SJSA1 (cell line): ENCODE measurements at regions not wholly inside any gene's neighbourhood (a gene's known extent, or its start where the extent isn't known, plus 50 kb on each side); places are given as distances from the start of the nearest gene placed in this dataset.
"Not testable (repeated sequence)": the region's sequence is repeated elsewhere in the genome, so short reads cannot be mapped to it uniquely, and the experiment has no call there.

ENCODE experiments used
- DNase-seq, 2 experiments: peaks; one replicate each; pipeline ENCODE4 v3.0.0-alpha.2; 2015 to 2020; ENCODE audit warnings: low spot score in 2 of 2, low read depth in 1 of 2
- H3K27ac ChIP-seq: fragments of 250-450 bp; sonication (Bioruptor Pico); 2 replicates; pipeline ENCODE4 v1.5.1; 2020; ENCODE audit warnings: mild to moderate bottlenecking, moderate library complexity
- H3K27me3 ChIP-seq: fragments of 250-450 bp; sonication (Bioruptor Pico); replicated peaks from 2 replicates; pipeline ENCODE4 v1.5.1; 2020; ENCODE audit warnings: mild to moderate bottlenecking, moderate library complexity
- H3K36me3 ChIP-seq: fragments of 250-450 bp; sonication (Bioruptor Pico); 2 replicates; pipeline ENCODE4 v1.5.1; 2020; ENCODE audit warnings: mild to moderate bottlenecking
- H3K4me1 ChIP-seq: fragments of 250-450 bp; sonication (Bioruptor Pico); replicated peaks from 2 replicates; pipeline ENCODE4 v1.6.1; 2021; ENCODE audit warnings: mild to moderate bottlenecking
- H3K4me3 ChIP-seq: fragments of 250-450 bp; sonication (Bioruptor Pico); 2 replicates; pipeline ENCODE4 v1.5.1; 2020; ENCODE audit warnings: mild to moderate bottlenecking
- H3K9me3 ChIP-seq: fragments of 250-450 bp; sonication (Bioruptor Pico); replicated peaks from 2 replicates; pipeline ENCODE4 v1.5.1; 2020; ENCODE audit warnings: mild to moderate bottlenecking

GRCh38 chr2:142721015-142721414 lies 156.4 kb upstream of the KYNU start:
- no peak for DNase-seq
- no peaks in the 10 kb centered on the region for H3K27me3 ChIP-seq
- H3K36me3 ChIP-seq, result no peaks in the 10 kb centered on the region
- H3K4me1 ChIP-seq, result no peaks in the 10 kb centered on the region
- H3K9me3 ChIP-seq, result no peaks in the 10 kb centered on the region
- H3K4me3 ChIP-seq, result no peak overlapping the region
- no peak overlapping the region for H3K27ac ChIP-seq

- Histone ChIP-seq H3K27me3 (no peaks in the 10 kb centered on the region), H3K4me3 (no peak overlapping the region), H3K9me3 (no peaks in the 10 kb centered on the region), H3K36me3 (no peaks in the 10 kb centered on the region), H3K27ac (no peak overlapping the region), H3K4me1 (no peaks in the 10 kb centered on the region)
- no peak for DNase-seq
These were observed 158.8 kb upstream of the KYNU start for GRCh38 chr2:142718576-142719155.

GRCh38 chr2:142716463-142717242 lies 160.8 kb upstream of the KYNU start:
- Histone ChIP-seq H3K36me3 (no peaks in the 10 kb centered on the region), H3K9me3 (no peaks in the 10 kb centered on the region), H3K27me3 (no peaks in the 10 kb centered on the region), H3K4me1 (no peaks in the 10 kb centered on the region), H3K27ac (no peak overlapping the region), H3K4me3 (no peak overlapping the region)
- DNase-seq, result no peak

- no peak for DNase-seq
- Histone ChIP-seq H3K27ac (no peak overlapping the region), H3K9me3 (no peaks in the 10 kb centered on the region), H3K36me3 (no peaks in the 10 kb centered on the region), H3K27me3 (no peaks in the 10 kb centered on the region), H3K4me1 (no peaks in the 10 kb centered on the region), H3K4me3 (no peak overlapping the region)
These were observed 162.9 kb upstream of the KYNU start for GRCh38 chr2:142714600-142714999.

GRCh38 chr2:142710336-142710735 lies 167.1 kb upstream of the KYNU start:
- Histone ChIP-seq H3K27me3 (no peaks in the 10 kb centered on the region), H3K9me3 (no peaks in the 10 kb centered on the region), H3K4me1 (no peaks in the 10 kb centered on the region), H3K4me3 (no peak overlapping the region), H3K36me3 (no peaks in the 10 kb centered on the region), H3K27ac (no peak overlapping the region)
- no peak for DNase-seq

DNA sequence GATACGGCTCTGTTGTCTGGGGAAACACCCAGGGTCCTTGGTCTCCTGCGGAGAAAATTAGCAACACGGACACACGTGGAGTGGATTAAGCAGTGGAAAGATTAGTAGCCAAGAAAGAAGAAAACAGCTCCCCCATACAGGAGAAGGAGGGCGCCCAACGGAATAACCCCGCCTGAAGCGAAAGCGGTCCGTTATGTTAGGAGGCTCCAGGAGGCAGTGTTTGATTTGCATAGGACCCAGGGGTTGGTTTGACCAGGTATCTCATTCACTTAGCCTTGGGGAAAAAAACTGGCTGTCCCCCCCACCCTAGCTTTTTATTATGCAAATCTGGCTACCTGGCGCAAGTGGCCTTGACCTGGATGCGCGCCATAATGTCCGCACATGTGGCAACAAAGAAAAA lies 170.1 kb upstream of the KYNU start:
- no peaks in the 10 kb centered on the region for H3K9me3 ChIP-seq
- H3K36me3 ChIP-seq, result no peaks in the 10 kb centered on the region
- no peak for DNase-seq
- no peak overlapping the region for H3K4me3 ChIP-seq
- no peaks in the 10 kb centered on the region for H3K4me1 ChIP-seq
- no peaks in the 10 kb centered on the region for H3K27me3 ChIP-seq
- no peak overlapping the region for H3K27ac ChIP-seq

DNA sequence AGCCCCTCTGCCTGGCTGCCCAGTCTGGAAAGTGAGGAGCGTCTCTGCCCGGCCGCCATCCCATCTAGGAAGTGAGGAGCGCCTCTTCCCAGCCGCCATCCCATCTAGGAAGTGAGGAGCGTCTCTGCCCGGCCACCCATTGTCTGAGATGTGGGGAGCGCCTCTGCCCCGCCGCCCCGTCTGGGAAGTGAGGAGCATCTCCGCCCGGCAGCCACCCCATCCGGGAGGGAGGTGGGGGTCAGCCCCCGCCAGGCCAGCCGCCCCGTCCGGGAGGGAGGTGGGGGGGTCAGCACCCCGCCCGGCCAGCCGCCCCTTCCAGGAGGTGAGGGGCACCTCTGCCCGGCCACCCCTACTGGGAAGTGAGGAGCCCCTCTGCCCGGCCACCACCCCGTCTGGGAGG lies 175.1 kb upstream of the KYNU start:
- H3K4me3 ChIP-seq, result not testable (repeated sequence)

GRCh38 chr2:142695350-142696257 lies 181.9 kb upstream of the KYNU start:
- not testable (repeated sequence) for DNase-seq

More for the DNA sequence above, 175.1 kb upstream of the KYNU start:
- not testable (repeated sequence) for H3K27me3 ChIP-seq, H3K4me1 ChIP-seq, H3K36me3 ChIP-seq, H3K9me3 ChIP-seq, DNase-seq, H3K27ac ChIP-seq

DNA sequence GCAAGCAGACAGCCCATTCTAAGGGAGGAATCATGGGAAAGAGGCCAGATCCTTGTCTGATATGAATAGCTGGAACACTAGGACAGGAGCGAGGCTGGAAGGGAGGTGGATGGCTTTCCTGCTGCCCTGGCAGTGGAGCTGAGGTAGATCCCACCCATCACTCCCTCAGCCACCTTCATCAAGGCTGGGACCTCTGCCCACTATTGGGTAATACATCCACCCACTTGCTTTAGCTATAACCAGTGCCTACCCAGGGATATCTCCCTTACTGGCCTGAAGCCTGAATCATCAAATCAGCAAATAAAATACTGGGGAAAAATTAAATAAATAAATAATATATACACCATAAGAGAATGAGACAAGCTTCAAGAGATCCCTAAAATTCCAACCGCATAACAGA lies 183.2 kb upstream of the KYNU start:
- no peak for DNase-seq
- Histone ChIP-seq H3K27ac (no peak overlapping the region), H3K9me3 (no peaks in the 10 kb centered on the region), H3K36me3 (no peaks in the 10 kb centered on the region), H3K4me3 (no peak overlapping the region), H3K4me1 (no peaks in the 10 kb centered on the region), H3K27me3 (no peaks in the 10 kb centered on the region)

More at GRCh38 chr2:142695350-142696257, 181.9 kb upstream of the KYNU start:
- not testable (repeated sequence) for H3K27ac ChIP-seq, H3K36me3 ChIP-seq, H3K4me1 ChIP-seq, H3K9me3 ChIP-seq, H3K4me3 ChIP-seq, H3K27me3 ChIP-seq

DNA sequence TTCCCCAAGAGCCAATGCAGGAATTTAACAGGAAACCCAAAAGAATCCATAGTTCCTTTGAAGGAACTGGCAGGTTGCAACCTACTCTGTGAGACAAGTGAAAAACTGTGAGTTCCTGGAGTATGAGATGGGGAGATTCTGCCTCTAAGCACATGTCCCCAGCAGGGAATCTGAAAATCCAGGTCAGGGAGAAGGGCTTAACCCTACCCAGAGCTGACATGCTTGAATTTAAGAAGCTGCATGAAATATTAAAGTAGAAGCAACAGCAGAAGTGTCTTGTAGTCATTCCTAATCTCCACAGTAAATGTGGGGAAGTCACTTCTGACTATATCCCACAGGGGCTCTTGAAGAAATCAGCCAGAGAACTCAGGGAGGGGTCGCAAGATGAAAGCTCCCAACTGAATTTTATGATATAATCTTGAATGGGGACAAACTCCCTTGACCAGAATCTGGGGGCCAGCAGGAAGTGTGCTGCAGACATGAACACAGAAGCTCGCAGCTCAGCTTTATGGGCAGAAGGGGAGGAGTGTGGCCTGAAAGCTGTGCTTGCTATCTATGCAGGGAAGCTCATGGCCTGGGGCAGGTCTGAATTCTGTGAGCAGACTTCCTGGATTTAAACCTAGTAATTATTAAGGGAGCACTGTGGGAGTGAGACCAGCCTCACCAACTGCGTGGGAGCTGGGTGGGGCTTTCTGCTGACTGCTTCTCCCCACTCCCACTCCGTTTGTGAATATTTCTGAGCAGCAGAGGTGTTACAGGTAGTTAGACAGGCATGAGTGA lies 184.1 kb upstream of the KYNU start:
- no peaks in the 10 kb centered on the region for H3K4me1 ChIP-seq
- H3K27ac ChIP-seq, result no peak overlapping the region
- no peaks in the 10 kb centered on the region for H3K27me3 ChIP-seq
- no peak for DNase-seq
- H3K4me3 ChIP-seq, result no peak overlapping the region
- no peaks in the 10 kb centered on the region for H3K9me3 ChIP-seq
- no peaks in the 10 kb centered on the region for H3K36me3 ChIP-seq

DNA sequence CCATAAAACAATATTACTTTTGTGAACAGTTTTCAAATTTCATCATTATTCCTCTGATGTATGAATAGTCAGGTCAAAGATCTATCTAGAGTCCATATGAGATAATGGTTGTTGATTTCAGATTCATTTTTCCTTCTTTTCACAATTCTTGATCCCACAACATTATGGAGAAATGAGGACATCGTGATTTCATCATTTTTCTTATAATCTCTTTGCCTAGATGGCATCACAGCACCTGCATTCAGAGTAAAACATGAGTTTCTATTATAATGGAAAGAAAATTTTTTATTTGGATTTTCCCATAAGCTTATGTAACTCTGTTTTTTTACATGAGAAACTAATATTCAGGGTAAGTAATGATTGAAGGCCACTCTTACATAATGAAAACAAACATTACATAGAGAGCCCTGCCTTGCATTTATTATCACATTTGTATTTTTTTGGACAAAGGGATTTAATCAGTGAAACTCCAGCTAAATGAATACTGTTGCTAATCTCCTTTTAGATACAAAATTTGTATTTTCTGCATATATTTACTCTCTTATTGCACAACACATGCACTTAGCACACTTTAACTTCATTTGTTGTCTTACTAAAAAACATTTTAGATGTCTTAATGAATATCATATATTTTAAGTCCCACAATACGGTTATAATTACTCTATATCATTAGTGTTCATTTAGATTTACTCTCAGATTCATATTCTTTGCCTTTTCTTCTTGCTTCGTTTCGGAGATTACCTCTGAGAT lies 188.4 kb upstream of the KYNU start:
- Histone ChIP-seq H3K27ac (no peak overlapping the region), H3K9me3 (no peaks in the 10 kb centered on the region), H3K36me3 (no peaks in the 10 kb centered on the region), H3K27me3 (no peaks in the 10 kb centered on the region), H3K4me1 (no peaks in the 10 kb centered on the region), H3K4me3 (no peak overlapping the region)
- DNase-seq, result no peak

DNA sequence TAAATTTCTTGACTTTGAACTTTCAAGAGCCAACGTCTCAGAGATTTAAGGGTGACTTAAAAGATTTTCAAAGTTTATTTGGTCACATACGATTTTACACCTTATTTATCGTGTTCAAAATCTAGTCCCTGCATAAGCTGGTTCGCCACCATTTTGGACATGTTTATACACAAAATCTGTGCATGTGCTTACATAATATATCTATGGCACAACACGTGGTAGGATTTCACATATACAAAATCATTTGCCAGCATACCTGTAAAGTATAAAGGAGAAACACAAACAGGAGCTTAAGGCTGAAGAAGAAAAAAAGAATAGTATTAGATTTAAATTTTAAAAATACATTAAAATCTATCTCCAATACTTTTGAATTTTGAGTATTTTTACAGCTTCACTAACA lies 190.0 kb upstream of the KYNU start:
- Histone ChIP-seq H3K4me3 (no peak overlapping the region), H3K36me3 (no peaks in the 10 kb centered on the region), H3K27me3 (no peaks in the 10 kb centered on the region; the same call in 1 of the 2 replicates), H3K4me1 (no peaks in the 10 kb centered on the region), H3K9me3 (no peaks in the 10 kb centered on the region), H3K27ac (no peak overlapping the region)
- DNase-seq, result no peak

GRCh38 chr2:142687075-142687474 lies 190.4 kb upstream of the KYNU start:
- no peaks in the 10 kb centered on the region for H3K36me3 ChIP-seq
- no peaks in the 10 kb centered on the region; the same call in 1 of the 2 replicates for H3K27me3 ChIP-seq
- DNase-seq, result no peak
- no peak overlapping the region for H3K27ac ChIP-seq
- H3K9me3 ChIP-seq, result no peaks in the 10 kb centered on the region
- no peaks in the 10 kb centered on the region for H3K4me1 ChIP-seq
- no peak overlapping the region for H3K4me3 ChIP-seq
